ENCODE measurements at regions not wholly inside any gene's neighbourhood (a gene's known extent, or its start where the extent isn't known, plus 50 kb on each side); places are given as distances from the start of the nearest gene placed in this dataset.

DNA sequence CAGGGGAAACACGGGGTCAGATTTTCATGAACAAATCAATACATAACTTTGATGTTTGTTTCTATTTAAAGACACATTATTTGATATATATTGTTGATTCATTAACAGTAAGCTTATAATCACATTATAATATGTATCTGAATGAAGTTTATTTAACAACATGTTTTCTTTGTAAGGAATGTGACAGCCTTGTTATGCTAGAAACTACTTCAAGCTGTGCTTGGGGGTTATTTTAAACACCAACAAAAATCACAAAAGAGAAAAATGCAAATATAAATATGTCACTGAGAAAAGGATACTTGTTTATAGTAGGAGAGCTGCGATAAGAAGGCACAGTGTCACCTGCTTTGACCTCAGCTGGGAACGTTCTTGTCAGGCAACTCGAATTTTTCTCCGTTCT, 354.6 kb upstream of the AGA start:
- TF ChIP-seq, protein P1, sequence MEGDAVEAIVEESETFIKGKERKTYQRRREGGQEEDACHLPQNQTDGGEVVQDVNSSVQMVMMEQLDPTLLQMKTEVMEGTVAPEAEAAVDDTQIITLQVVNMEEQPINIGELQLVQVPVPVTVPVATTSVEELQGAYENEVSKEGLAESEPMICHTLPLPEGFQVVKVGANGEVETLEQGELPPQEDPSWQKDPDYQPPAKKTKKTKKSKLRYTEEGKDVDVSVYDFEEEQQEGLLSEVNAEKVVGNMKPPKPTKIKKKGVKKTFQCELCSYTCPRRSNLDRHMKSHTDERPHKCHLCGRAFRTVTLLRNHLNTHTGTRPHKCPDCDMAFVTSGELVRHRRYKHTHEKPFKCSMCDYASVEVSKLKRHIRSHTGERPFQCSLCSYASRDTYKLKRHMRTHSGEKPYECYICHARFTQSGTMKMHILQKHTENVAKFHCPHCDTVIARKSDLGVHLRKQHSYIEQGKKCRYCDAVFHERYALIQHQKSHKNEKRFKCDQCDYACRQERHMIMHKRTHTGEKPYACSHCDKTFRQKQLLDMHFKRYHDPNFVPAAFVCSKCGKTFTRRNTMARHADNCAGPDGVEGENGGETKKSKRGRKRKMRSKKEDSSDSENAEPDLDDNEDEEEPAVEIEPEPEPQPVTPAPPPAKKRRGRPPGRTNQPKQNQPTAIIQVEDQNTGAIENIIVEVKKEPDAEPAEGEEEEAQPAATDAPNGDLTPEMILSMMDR (conservative IDR thresholded peaks at IDR 0.05) = no peak
- TF ChIP-seq ZFX (IDR thresholded peaks at IDR 0.05) = no peak

All from C4-2B (cell line).